HG02870 (cell line): ENCODE measurements at regions not wholly inside any gene's neighbourhood (a gene's known extent, or its start where the extent isn't known, plus 50 kb on each side); places are given as distances from the start of the nearest gene placed in this dataset.

Experiments used
- ATAC-seq: cut with Tn5 transposase; IDR thresholded peaks from one replicate; pipeline ENCODE4 v1.9.1; 2021; ENCODE audit warnings: mild to moderate bottlenecking, moderate library complexity; ENCODE audit not compliant: unreplicated experiment

GRCh38 chr22:49609207-49609876 lies 218.3 kb downstream of the BRD1 start:
- no peak for ATAC-seq

DNA sequence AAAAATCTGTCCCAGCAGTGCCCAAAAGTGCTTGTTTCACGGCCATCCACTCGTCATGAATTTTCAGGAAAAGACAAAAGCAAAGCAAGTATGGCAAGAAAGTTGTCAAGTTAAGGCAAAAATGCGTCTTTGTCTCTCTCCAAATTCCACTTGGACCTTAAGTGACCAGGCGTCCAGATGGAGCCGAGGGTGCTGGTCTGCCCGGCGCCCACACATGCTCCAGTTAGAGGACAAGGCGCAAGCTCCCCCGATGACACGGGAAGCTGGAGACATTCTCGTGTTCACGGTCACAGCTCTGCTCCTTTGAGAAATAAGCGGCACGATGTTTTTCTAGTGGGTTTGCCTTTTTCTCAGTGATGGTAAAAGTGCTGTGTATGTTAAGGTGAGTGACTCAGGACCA lies 219.0 kb downstream of the BRD1 start:
- no peak for ATAC-seq

GRCh38 chr22:49608228-49608627 lies 219.4 kb downstream of the BRD1 start:
- ATAC-seq, result no peak

DNA sequence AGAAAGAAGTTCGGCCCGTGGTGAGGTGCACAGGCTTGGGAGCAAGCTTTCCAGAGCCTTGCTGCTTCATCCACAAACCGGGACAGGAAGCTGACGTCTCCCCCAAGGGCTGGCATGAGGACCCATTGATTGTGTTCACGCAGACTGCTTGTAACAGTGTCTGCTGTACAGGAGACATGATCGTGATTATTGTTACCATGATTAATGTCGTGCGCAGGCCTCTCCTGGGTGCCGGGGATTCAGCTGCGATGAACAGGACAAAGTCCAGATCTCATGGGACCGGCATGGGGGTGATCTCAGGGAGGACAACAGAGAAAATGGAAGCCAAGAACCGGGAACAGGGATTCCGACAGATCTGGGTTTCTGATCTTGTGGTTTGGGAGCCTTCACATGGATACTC lies 219.9 kb downstream of the BRD1 start:
- ATAC-seq, result no peak

DNA sequence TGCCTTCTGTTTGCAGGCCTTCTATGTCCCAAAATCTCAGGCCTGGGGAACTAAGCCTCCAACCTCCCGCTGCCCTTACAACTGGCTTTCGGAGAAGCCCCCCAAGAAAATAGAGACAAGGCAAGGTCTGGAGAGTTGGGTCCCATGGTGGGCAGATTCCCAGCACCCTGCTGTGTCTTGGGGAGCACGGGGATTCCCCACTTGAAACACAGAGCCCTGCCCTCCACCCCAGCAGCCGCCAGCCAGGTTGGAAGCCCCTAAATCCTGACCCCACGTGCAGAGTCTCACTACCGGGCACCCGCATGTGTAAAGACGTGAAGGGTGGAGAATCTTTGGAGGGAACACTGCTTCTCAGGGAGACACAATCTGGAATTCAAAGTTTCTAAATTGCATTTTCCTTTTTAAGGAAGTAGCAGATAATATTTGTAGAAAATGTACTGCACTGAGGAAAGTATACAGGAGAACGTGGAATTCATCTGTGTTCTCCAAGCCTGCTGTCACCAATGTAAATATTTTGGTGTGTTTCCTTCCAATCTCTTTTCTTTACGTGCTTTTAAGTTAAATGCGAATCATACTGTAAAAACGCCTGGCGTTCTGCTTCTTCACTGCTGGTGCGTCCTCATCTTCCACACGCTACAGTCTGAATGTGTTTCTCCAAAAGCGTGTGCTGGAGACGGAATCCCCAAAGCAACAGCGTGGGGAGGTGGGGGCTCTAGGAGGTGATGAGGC lies 220.9 kb downstream of the BRD1 start:
- ATAC-seq, result no peak

- ATAC-seq, result no peak
Observed at GRCh38 chr22:49604732-49605302, 222.9 kb downstream of the BRD1 start.

GRCh38 chr22:49603016-49603415 lies 224.7 kb downstream of the BRD1 start:
- no peak for ATAC-seq

DNA sequence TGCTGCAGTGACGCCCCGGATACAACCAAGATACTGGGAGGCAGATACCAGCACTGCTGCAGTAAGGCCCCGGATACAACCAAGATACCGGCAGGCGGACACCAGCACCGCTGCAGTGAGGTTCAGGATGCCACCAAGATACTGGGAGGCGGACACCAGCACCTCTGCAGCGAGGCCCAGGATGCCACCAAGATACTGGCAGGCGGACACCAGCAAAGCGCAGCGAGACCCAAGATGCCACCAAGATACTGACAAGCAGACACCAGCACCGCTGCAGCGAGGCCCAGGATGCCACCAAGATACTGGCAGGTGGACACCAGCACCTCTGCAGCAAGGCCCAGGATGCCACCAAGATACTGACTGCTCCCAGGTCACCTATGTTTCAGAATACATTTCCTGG lies 225.2 kb downstream of the BRD1 start:
- ATAC-seq, result no peak

DNA sequence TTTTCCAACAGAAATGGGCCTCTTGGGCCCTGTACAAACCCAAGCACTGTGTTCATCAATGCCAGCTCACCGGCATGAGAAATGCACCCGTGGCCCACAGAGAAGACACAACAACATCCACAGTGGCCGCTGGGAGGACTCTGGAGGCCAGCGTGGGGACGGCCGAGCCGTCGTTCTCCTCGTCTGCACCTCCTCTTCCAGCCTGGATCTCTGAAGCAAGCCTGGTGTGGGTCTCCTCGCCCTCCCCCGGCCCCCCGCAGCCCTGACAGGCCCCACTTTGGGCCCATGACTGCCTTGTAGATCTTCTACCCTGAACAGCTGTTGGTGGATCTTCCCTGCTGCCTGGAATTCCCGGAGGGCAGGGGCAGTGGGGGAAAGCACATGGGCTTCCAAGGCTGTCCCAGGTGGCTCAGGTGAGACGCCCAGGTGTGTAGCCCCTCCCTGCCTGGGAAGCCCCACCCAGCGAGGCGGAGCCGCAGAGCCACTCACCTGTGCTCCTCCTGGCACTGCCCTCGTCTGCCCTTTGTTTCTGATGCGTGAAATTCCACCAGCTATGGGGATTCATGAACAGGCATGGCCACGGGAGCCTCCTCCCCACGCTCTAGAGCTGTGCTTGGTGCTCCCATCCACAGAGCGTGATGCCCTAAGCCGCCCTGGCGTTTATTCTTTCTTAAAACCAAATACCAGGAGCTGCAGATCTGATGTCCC lies 225.9 kb downstream of the BRD1 start:
- no peak for ATAC-seq

- ATAC-seq, result no peak
Observed at GRCh38 chr22:49600891-49601431, 226.7 kb downstream of the BRD1 start.

GRCh38 chr22:49600468-49600867 lies 227.2 kb downstream of the BRD1 start:
- no peak for ATAC-seq

- ATAC-seq, result no peak
Observed at GRCh38 chr22:49599691-49600455, 227.8 kb downstream of the BRD1 start.

DNA sequence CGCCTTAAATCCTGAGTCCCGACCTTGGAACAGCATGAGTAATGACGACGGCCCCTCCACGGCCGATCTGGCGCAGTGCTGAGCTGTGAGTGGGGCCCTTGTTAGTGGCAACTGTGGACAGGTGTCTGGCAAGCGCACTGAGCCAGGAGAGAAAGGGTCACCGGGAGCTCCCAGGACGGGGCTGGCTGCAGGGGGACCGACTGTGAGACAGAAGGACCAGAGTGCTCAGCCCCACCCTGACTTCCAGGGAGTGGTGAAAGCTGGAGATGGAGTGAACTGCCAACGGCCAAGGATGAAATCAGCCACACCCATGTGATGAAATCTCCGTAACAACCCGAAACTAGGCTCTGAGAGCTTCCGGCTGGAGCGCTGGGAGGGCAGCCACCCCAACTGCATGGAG lies 228.6 kb downstream of the BRD1 start:
- no peak for ATAC-seq

DNA sequence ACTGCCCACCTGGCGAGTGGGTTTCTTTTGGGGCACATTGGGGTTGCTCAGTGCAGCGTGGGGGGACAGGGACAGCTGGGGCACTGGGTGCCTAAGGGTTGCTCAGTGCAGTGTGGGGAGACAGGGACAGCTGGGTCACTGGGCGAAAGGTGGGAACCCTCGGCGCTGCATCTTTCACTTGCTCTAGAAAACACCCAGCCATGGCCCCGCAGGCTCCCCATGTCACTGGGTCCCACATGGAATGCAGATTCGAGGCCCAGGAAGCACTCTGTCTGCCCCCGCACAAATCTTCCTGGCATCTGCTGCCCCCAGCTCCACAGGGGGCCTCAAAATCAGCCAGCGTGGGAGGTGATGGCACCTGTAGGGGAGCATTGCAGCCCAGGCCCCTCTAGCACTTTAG lies 229.3 kb downstream of the BRD1 start:
- ATAC-seq, result no peak

DNA sequence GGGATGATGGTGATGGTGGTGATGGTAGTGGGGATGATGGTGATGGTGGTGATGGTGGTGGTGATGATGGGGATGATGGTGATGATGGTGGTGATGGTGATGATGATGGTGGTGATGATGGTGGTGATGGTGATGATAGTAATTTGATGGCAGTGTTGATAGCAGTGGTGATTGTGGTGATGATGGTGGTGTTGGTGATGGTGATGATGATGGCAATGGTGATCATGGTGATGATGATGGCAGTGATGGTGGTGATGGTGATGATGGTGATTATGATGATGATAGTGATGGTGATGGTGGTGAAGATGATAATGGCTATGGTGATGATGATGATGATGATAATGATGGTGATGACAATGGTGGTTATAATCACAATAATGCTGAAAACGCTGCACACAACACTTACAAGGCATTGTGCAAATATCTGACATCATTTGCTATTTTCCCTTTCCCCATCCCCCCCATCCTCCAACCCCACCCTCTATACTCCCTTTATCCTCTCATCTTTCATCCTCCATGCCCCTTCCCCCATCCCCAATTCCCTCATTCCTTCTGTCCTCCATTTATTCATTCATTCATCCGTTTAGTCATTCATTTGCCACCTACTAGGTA lies 230.1 kb downstream of the BRD1 start:
- ATAC-seq, result no peak

GRCh38 chr22:49595465-49596078 lies 232.1 kb downstream of the BRD1 start:
- no peak for ATAC-seq

GRCh38 chr22:49594078-49594477 lies 233.6 kb downstream of the BRD1 start:
- ATAC-seq, result no peak

GRCh38 chr22:49593509-49593908 lies 234.2 kb downstream of the BRD1 start:
- no peak for ATAC-seq

GRCh38 chr22:49592780-49593501 lies 234.7 kb downstream of the BRD1 start:
- no peak for ATAC-seq
